ENCODE measurements at regions not wholly inside any gene's neighbourhood (a gene's known extent, or its start where the extent isn't known, plus 50 kb on each side); places are given as distances from the start of the nearest gene placed in this dataset.

- no peak for DNase-seq (ENCODE audit: extremely low read depth in 1 of 2, low read depth in 1 of 2)
Observed at GRCh38 chr3:110711130-110711832, 360.3 kb upstream of the NECTIN3 start.

- no peak for DNase-seq (ENCODE audit: extremely low read depth in 1 of 2, low read depth in 1 of 2)
Observed at GRCh38 chr3:110711851-110712516, 359.6 kb upstream of the NECTIN3 start.

GRCh38 chr3:110727056-110727455, 344.6 kb upstream of the NECTIN3 start:
- no peak for DNase-seq (ENCODE audit: extremely low read depth in 1 of 2, low read depth in 1 of 2)

GRCh38 chr3:110731148-110731547, 340.5 kb upstream of the NECTIN3 start:
- no peak for DNase-seq (ENCODE audit: extremely low read depth in 1 of 2, low read depth in 1 of 2)

- DNase-seq (ENCODE audit: extremely low read depth in 1 of 2, low read depth in 1 of 2), result no peak
Observed at GRCh38 chr3:110732420-110732819, 339.2 kb upstream of the NECTIN3 start.

- no peak for DNase-seq (ENCODE audit: extremely low read depth in 1 of 2, low read depth in 1 of 2)
Observed at GRCh38 chr3:110733045-110733444, 338.6 kb upstream of the NECTIN3 start.

- DNase-seq (ENCODE audit: extremely low read depth in 1 of 2, low read depth in 1 of 2), result no peak
Observed at GRCh38 chr3:110734524-110734923, 337.1 kb upstream of the NECTIN3 start.

GRCh38 chr3:110736332-110736731, 335.3 kb upstream of the NECTIN3 start:
- no peak for DNase-seq (ENCODE audit: extremely low read depth in 1 of 2, low read depth in 1 of 2)

- DNase-seq (ENCODE audit: extremely low read depth in 1 of 2, low read depth in 1 of 2), result no peak
Observed at GRCh38 chr3:110738531-110738930, 333.1 kb upstream of the NECTIN3 start.

GRCh38 chr3:110741891-110742290, 329.7 kb upstream of the NECTIN3 start:
- DNase-seq (ENCODE audit: extremely low read depth in 1 of 2, low read depth in 1 of 2), result no peak

GRCh38 chr3:110743202-110743601, 328.4 kb upstream of the NECTIN3 start:
- DNase-seq (ENCODE audit: extremely low read depth in 1 of 2, low read depth in 1 of 2), result no peak

GRCh38 chr3:110743984-110744383, 327.6 kb upstream of the NECTIN3 start:
- no peak for DNase-seq (ENCODE audit: extremely low read depth in 1 of 2, low read depth in 1 of 2)

GRCh38 chr3:110744723-110745122, 326.9 kb upstream of the NECTIN3 start:
- no peak for DNase-seq (ENCODE audit: extremely low read depth in 1 of 2, low read depth in 1 of 2)

- DNase-seq (ENCODE audit: extremely low read depth in 1 of 2, low read depth in 1 of 2), result no peak
Observed at GRCh38 chr3:110749006-110749405, 322.6 kb upstream of the NECTIN3 start.

- DNase-seq (ENCODE audit: extremely low read depth in 1 of 2, low read depth in 1 of 2), result no peak
Observed at GRCh38 chr3:110750201-110750600, 321.4 kb upstream of the NECTIN3 start.

GRCh38 chr3:110752307-110752706, 319.3 kb upstream of the NECTIN3 start:
- DNase-seq (ENCODE audit: extremely low read depth in 1 of 2, low read depth in 1 of 2), result no peak

- no peak for DNase-seq (ENCODE audit: extremely low read depth in 1 of 2, low read depth in 1 of 2)
Observed at GRCh38 chr3:110753516-110753915, 318.1 kb upstream of the NECTIN3 start.

- no peak for DNase-seq (ENCODE audit: extremely low read depth in 1 of 2, low read depth in 1 of 2)
Observed at GRCh38 chr3:110754212-110754916, 317.3 kb upstream of the NECTIN3 start.

- no peak for DNase-seq (ENCODE audit: extremely low read depth in 1 of 2, low read depth in 1 of 2)
Observed at GRCh38 chr3:110755345-110755744, 316.3 kb upstream of the NECTIN3 start.

GRCh38 chr3:110756705-110757104, 314.9 kb upstream of the NECTIN3 start:
- DNase-seq (ENCODE audit: extremely low read depth in 1 of 2, low read depth in 1 of 2), result no peak

- no peak for DNase-seq (ENCODE audit: extremely low read depth in 1 of 2, low read depth in 1 of 2)
Observed at GRCh38 chr3:110758208-110758607, 313.4 kb upstream of the NECTIN3 start.

- DNase-seq (ENCODE audit: extremely low read depth in 1 of 2, low read depth in 1 of 2), result no peak
Observed at GRCh38 chr3:110767156-110767555, 304.5 kb upstream of the NECTIN3 start.

Data from stimulated activated CD8-positive, alpha-beta memory T cell treated with anti-CD3 and anti-CD28 coated beads, Interleukin-7, amount 100 ng/mL, for 48 hours (primary cell).